IPS-15b (cell line): ENCODE measurements at regions not wholly inside any gene's neighbourhood (a gene's known extent, or its start where the extent isn't known, plus 50 kb on each side); places are given as distances from the start of the nearest gene placed in this dataset.

Experiments used
- H3K27me3 ChIP-seq: one replicate; pipeline ENCODE4 v1.6.1; 2013; ENCODE audit warnings: low read length; ENCODE audit not compliant: control insufficient read depth, insufficient read depth
- H3K36me3 ChIP-seq: one replicate; pipeline ENCODE4 v1.6.1; 2013; ENCODE audit warnings: low read length; ENCODE audit not compliant: control insufficient read depth, insufficient read depth
- H3K4me1 ChIP-seq: one replicate; pipeline ENCODE4 v1.6.1; 2013; ENCODE audit warnings: mild to moderate bottlenecking, low read length; ENCODE audit not compliant: control insufficient read depth, insufficient read depth
- H3K4me3 ChIP-seq: one replicate; pipeline ENCODE4 v1.5.1; 2013; ENCODE audit warnings: low read depth, low read length
- H3K9ac ChIP-seq: one replicate; pipeline ENCODE4 v1.6.1; 2013; ENCODE audit warnings: low read depth, mild to moderate bottlenecking, low read length
- H3K9me3 ChIP-seq: one replicate; pipeline ENCODE4 v1.6.1; 2013; ENCODE audit warnings: mild to moderate bottlenecking, low read length; ENCODE audit not compliant: control insufficient read depth, insufficient read depth

GRCh38 chr3:176969066-176969465, 228.2 kb downstream of the TBL1XR1 start:
- Histone ChIP-seq H3K36me3 (no peaks in the 10 kb centered on the region), H3K27me3 (no peaks in the 10 kb centered on the region), H3K4me3 (no peak overlapping the region), H3K9ac (no peak overlapping the region), H3K4me1 (no peaks in the 10 kb centered on the region), H3K9me3 (no peaks in the 10 kb centered on the region)

GRCh38 chr3:176968631-176969030, 228.7 kb downstream of the TBL1XR1 start:
- Histone ChIP-seq H3K9ac (no peak overlapping the region), H3K4me1 (no peaks in the 10 kb centered on the region), H3K9me3 (no peaks in the 10 kb centered on the region), H3K4me3 (no peak overlapping the region), H3K27me3 (no peaks in the 10 kb centered on the region), H3K36me3 (no peaks in the 10 kb centered on the region)

- no peak overlapping the region for H3K4me3 ChIP-seq
- no peaks in the 10 kb centered on the region for H3K4me1 ChIP-seq
- H3K9ac ChIP-seq, result no peak overlapping the region
- H3K36me3 ChIP-seq, result no peaks in the 10 kb centered on the region
- H3K9me3 ChIP-seq, result no peaks in the 10 kb centered on the region
- H3K27me3 ChIP-seq, result no peaks in the 10 kb centered on the region
Observed at GRCh38 chr3:176967522-176967921, 229.8 kb downstream of the TBL1XR1 start.

- Histone ChIP-seq H3K9ac (no peak overlapping the region), H3K4me1 (no peaks in the 10 kb centered on the region), H3K27me3 (no peaks in the 10 kb centered on the region), H3K36me3 (no peaks in the 10 kb centered on the region), H3K9me3 (no peaks in the 10 kb centered on the region), H3K4me3 (no peak overlapping the region)
Observed at GRCh38 chr3:176964661-176965060, 232.6 kb downstream of the TBL1XR1 start.

- no peak overlapping the region for H3K4me3 ChIP-seq
Observed at GRCh38 chr3:176961916-176962315, 235.4 kb downstream of the TBL1XR1 start.

GRCh38 chr3:176959867-176960266, 237.4 kb downstream of the TBL1XR1 start:
- Histone ChIP-seq H3K27me3 (no peaks in the 10 kb centered on the region), H3K36me3 (no peaks in the 10 kb centered on the region), H3K9ac (no peak overlapping the region), H3K4me3 (no peak overlapping the region), H3K4me1 (no peaks in the 10 kb centered on the region), H3K9me3 (no peaks in the 10 kb centered on the region)

More at GRCh38 chr3:176961916-176962315, 235.4 kb downstream of the TBL1XR1 start:
- no peaks in the 10 kb centered on the region for H3K36me3 ChIP-seq
- H3K9me3 ChIP-seq, result no peaks in the 10 kb centered on the region
- no peak overlapping the region for H3K9ac ChIP-seq
- no peaks in the 10 kb centered on the region for H3K27me3 ChIP-seq
- no peaks in the 10 kb centered on the region for H3K4me1 ChIP-seq

GRCh38 chr3:176958560-176958959, 238.7 kb downstream of the TBL1XR1 start:
- H3K36me3 ChIP-seq, result no peaks in the 10 kb centered on the region
- H3K4me1 ChIP-seq, result no peaks in the 10 kb centered on the region
- no peak overlapping the region for H3K9ac ChIP-seq
- H3K27me3 ChIP-seq, result no peaks in the 10 kb centered on the region
- no peaks in the 10 kb centered on the region for H3K9me3 ChIP-seq
- H3K4me3 ChIP-seq, result no peak overlapping the region

- no peak overlapping the region for H3K9ac ChIP-seq
- no peak overlapping the region for H3K4me3 ChIP-seq
- H3K9me3 ChIP-seq, result no peaks in the 10 kb centered on the region
- H3K36me3 ChIP-seq, result no peaks in the 10 kb centered on the region
- H3K4me1 ChIP-seq, result no peaks in the 10 kb centered on the region
- H3K27me3 ChIP-seq, result no peaks in the 10 kb centered on the region
Observed at GRCh38 chr3:176954517-176954916, 242.8 kb downstream of the TBL1XR1 start.

- no peak overlapping the region for H3K4me3 ChIP-seq
- no peaks in the 10 kb centered on the region for H3K9me3 ChIP-seq
- H3K36me3 ChIP-seq, result no peaks in the 10 kb centered on the region
- H3K9ac ChIP-seq, result no peak overlapping the region
- H3K4me1 ChIP-seq, result no peaks in the 10 kb centered on the region
- H3K27me3 ChIP-seq, result no peaks in the 10 kb centered on the region
Observed at GRCh38 chr3:176953106-176954060, 243.9 kb downstream of the TBL1XR1 start.

GRCh38 chr3:176951586-176952292, 245.5 kb downstream of the TBL1XR1 start:
- H3K9me3 ChIP-seq, result no peaks in the 10 kb centered on the region
- H3K4me3 ChIP-seq, result no peak overlapping the region
- no peaks in the 10 kb centered on the region for H3K4me1 ChIP-seq
- no peaks in the 10 kb centered on the region for H3K27me3 ChIP-seq
- H3K9ac ChIP-seq, result no peak overlapping the region
- no peaks in the 10 kb centered on the region for H3K36me3 ChIP-seq

- H3K4me3 ChIP-seq, result no peak overlapping the region
Observed at GRCh38 chr3:176951144-176951543, 246.1 kb downstream of the TBL1XR1 start.

GRCh38 chr3:176950743-176951142, 246.5 kb downstream of the TBL1XR1 start:
- H3K27me3 ChIP-seq, result no peaks in the 10 kb centered on the region
- no peak overlapping the region for H3K4me3 ChIP-seq
- no peaks in the 10 kb centered on the region for H3K36me3 ChIP-seq

More at GRCh38 chr3:176951144-176951543, 246.1 kb downstream of the TBL1XR1 start:
- Histone ChIP-seq H3K36me3 (no peaks in the 10 kb centered on the region), H3K9ac (no peak overlapping the region), H3K4me1 (no peaks in the 10 kb centered on the region), H3K9me3 (no peaks in the 10 kb centered on the region), H3K27me3 (no peaks in the 10 kb centered on the region)

More at GRCh38 chr3:176950743-176951142, 246.5 kb downstream of the TBL1XR1 start:
- H3K9ac ChIP-seq, result no peak overlapping the region
- H3K9me3 ChIP-seq, result no peaks in the 10 kb centered on the region
- no peaks in the 10 kb centered on the region for H3K4me1 ChIP-seq
